ENCODE measurements at regions not wholly inside any gene's neighbourhood (a gene's known extent, or its start where the extent isn't known, plus 50 kb on each side); places are given as distances from the start of the nearest gene placed in this dataset.

- H3K27ac ChIP-seq (ENCODE audit: low read length), result no peak overlapping the region
- no peaks in the 10 kb centered on the region for H3K79me2 ChIP-seq (ENCODE audit: low read length)
- H4K20me1 ChIP-seq (ENCODE audit: insufficient read depth, low read length), result no peaks in the 10 kb centered on the region
- no peak overlapping the region for H3K9ac ChIP-seq (ENCODE audit: low read length)
- H3K36me3 ChIP-seq (replicated peaks; ENCODE audit: low read depth, low read length), result no peaks in the 10 kb centered on the region
- H2AFZ ChIP-seq (ENCODE audit: low read depth, low read length), result no peak overlapping the region
- TF ChIP-seq CTCF (IDR thresholded peaks at IDR 0.05; ENCODE audit: low read depth, low read length), result no peak
- no peak for TF ChIP-seq EZH2phosphoT487 (IDR thresholded peaks at IDR 0.05; ENCODE audit: low read depth)
- H3K4me1 ChIP-seq (ENCODE audit: low read length), result no peaks in the 10 kb centered on the region
- no peak overlapping the region for H3K4me3 ChIP-seq (ENCODE audit: low read length)
- no peaks in the 10 kb centered on the region for H3K9me3 ChIP-seq (ENCODE audit: insufficient read depth, low read length)
- no peaks in the 10 kb centered on the region for H3K27me3 ChIP-seq (ENCODE audit: low read depth, low read length)
- no peak overlapping the region for H3K4me2 ChIP-seq (ENCODE audit: low read length)
Observed at GRCh38 chr1:216793303-216793702, 70.1 kb upstream of the ESRRG start.

- no peaks in the 10 kb centered on the region for H3K4me1 ChIP-seq (ENCODE audit: low read length)
Observed at GRCh38 chr1:216788671-216789070, 65.4 kb upstream of the ESRRG start.

GRCh38 chr1:216785737-216786136 lies 62.5 kb upstream of the ESRRG start:
- Histone ChIP-seq H3K27me3 (ENCODE audit: low read depth, low read length) (no peaks in the 10 kb centered on the region), H3K36me3 (replicated peaks; ENCODE audit: low read depth, low read length) (no peaks in the 10 kb centered on the region), H3K4me3 (ENCODE audit: low read length) (no peak overlapping the region), H3K4me1 (ENCODE audit: low read length) (no peaks in the 10 kb centered on the region), H3K79me2 (ENCODE audit: low read length) (no peaks in the 10 kb centered on the region), H3K9ac (ENCODE audit: low read length) (no peak overlapping the region), H3K9me3 (ENCODE audit: insufficient read depth, low read length) (no peaks in the 10 kb centered on the region), H3K4me2 (ENCODE audit: low read length) (no peak overlapping the region), H3K27ac (ENCODE audit: low read length) (no peak overlapping the region), H4K20me1 (ENCODE audit: insufficient read depth, low read length) (no peaks in the 10 kb centered on the region), H2AFZ (ENCODE audit: low read depth, low read length) (no peak overlapping the region)
- TF ChIP-seq CTCF (IDR thresholded peaks at IDR 0.05; ENCODE audit: low read depth, low read length) (no peak), EZH2phosphoT487 (IDR thresholded peaks at IDR 0.05; ENCODE audit: low read depth) (no peak)

More at GRCh38 chr1:216788671-216789070, 65.4 kb upstream of the ESRRG start:
- no peak overlapping the region for H3K4me3 ChIP-seq (ENCODE audit: low read length)
- no peaks in the 10 kb centered on the region for H3K27me3 ChIP-seq (ENCODE audit: low read depth, low read length)
- no peaks in the 10 kb centered on the region for H3K36me3 ChIP-seq (replicated peaks; ENCODE audit: low read depth, low read length)
- TF ChIP-seq CTCF (IDR thresholded peaks at IDR 0.05; ENCODE audit: low read depth, low read length) (no peak), EZH2phosphoT487 (IDR thresholded peaks at IDR 0.05; ENCODE audit: low read depth) (no peak)
- no peak overlapping the region for H3K9ac ChIP-seq (ENCODE audit: low read length)
- no peak overlapping the region for H3K27ac ChIP-seq (ENCODE audit: low read length)
- H4K20me1 ChIP-seq (ENCODE audit: insufficient read depth, low read length), result no peaks in the 10 kb centered on the region
- no peak overlapping the region for H3K4me2 ChIP-seq (ENCODE audit: low read length)
- no peak overlapping the region for H2AFZ ChIP-seq (ENCODE audit: low read depth, low read length)
- no peaks in the 10 kb centered on the region for H3K9me3 ChIP-seq (ENCODE audit: insufficient read depth, low read length)
- H3K79me2 ChIP-seq (ENCODE audit: low read length), result no peaks in the 10 kb centered on the region

- no peaks in the 10 kb centered on the region for H3K36me3 ChIP-seq (replicated peaks; ENCODE audit: low read depth, low read length)
- H3K4me2 ChIP-seq (ENCODE audit: low read length), result no peak overlapping the region
- no peak overlapping the region for H2AFZ ChIP-seq (ENCODE audit: low read depth, low read length)
- H3K4me1 ChIP-seq (ENCODE audit: low read length), result no peaks in the 10 kb centered on the region
- no peak overlapping the region for H3K27ac ChIP-seq (ENCODE audit: low read length)
- no peak for TF ChIP-seq EZH2phosphoT487 (IDR thresholded peaks at IDR 0.05; ENCODE audit: low read depth)
- no peak for TF ChIP-seq CTCF (IDR thresholded peaks at IDR 0.05; ENCODE audit: low read depth, low read length)
- no peak overlapping the region for H3K9ac ChIP-seq (ENCODE audit: low read length)
- H4K20me1 ChIP-seq (ENCODE audit: insufficient read depth, low read length), result no peaks in the 10 kb centered on the region
- no peak overlapping the region for H3K4me3 ChIP-seq (ENCODE audit: low read length)
- H3K27me3 ChIP-seq (ENCODE audit: low read depth, low read length), result no peaks in the 10 kb centered on the region
- no peaks in the 10 kb centered on the region for H3K9me3 ChIP-seq (ENCODE audit: insufficient read depth, low read length)
- H3K79me2 ChIP-seq (ENCODE audit: low read length), result no peaks in the 10 kb centered on the region
Observed at GRCh38 chr1:216785221-216785620, 62.0 kb upstream of the ESRRG start.

All from OCI-LY3 (cell line).